Left forelimb (tissue), 1 donor: ENCODE measurements at regions not wholly inside any gene's neighbourhood (a gene's known extent, or its start where the extent isn't known, plus 50 kb on each side); places are given as distances from the start of the nearest gene placed in this dataset.

ENCODE experiments used
- DNase-seq: peaks from one replicate; pipeline ENCODE4 v3.0.0-alpha.2; 2018; ENCODE audit warnings: low spot score

DNA sequence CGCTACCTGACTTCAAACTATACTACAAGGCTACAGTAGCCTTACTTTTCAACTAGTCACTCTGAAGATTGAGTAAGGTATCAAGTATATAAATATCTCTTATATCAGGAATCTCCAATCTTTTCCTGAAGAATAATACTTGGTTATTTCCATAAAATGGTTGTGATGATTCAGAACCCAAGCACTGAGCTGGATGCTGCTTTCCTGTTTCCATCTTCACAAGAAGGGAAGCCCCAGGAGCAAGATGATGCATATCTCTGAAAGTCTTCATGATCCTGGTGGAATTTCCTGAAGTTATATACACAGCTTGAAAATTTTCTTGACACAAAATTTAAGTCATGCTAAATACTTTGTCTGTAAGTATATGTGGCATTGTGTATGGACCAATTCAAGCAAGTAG is 243.9 kb upstream of the TANK start:
- DNase-seq = no peak

GRCh38 chr2:160917850-160918249 is 242.4 kb upstream of the TANK start:
- DNase-seq = no peak

DNA sequence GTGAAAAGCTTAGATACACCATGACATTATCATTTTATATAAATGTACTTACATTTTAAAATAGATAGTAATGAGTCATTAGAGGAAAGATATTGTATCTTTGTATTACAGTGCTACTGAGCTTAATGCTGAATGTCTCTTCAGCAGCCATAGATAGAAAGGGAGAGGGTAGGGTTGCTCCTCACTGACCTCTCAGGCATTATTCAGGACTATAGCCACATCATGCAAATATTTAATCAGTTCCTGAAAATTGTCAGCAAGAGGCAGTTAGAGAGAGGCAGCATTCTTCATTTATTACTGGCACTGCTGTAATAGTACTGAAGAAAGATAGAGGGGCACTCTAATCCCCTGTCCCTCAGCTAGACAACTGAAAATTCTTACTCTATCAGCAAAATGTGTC is 242.0 kb upstream of the TANK start:
- no peak for DNase-seq

- DNase-seq = no peak
These were observed 241.2 kb upstream of the TANK start for GRCh38 chr2:160918906-160919503.

- no peak for DNase-seq
These were observed 240.2 kb upstream of the TANK start for GRCh38 chr2:160920061-160920460.

DNA sequence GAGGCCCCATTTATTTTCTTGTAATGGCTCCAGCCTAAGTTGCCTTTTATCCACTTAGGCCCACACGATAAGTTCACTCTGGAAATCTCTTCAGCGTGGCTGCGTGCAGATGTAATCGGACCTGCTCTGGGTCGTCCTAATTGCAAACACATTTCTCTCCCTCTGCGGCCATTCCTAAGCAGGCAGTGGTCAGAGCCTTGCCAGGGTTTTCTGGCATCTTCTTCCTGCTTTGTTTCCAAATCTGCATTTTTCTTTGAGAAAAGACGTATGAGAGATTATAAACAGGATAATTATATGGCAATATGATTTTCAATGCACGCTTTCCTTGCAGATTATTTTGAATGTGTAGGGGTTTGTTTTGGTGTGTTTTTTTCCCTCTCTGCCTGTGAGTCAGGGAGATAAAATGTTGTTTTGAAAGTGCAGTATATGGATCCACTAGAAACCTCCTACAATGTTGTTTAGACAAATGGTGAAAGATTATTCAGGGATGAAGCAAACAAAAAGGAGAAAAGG is 239.4 kb upstream of the TANK start:
- peak; percentile 75 for DNase-seq

GRCh38 chr2:160921386-160921964 is 238.8 kb upstream of the TANK start:
- no peak for DNase-seq

- no peak for DNase-seq
These were observed 235.3 kb upstream of the TANK start for GRCh38 chr2:160924936-160925353.

DNA sequence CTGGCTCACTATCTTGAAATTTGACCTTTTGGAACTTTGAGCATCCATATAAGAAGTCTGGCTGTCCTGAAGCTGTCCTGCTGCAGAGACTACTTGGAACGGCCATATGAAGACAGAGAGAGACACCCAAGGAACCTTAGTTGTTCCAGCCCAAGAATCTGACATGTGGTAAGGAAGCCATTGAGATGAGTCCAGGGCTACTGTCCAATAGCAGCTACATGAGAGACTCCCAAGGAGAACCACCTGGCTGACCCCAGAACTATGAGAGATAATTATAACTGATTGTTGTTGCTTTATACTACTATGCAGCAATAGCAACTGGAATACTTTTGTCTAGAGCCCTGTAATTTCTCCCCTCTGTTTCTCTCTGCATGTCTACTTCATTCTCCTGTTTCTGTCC is 234.3 kb upstream of the TANK start:
- DNase-seq = no peak

DNA sequence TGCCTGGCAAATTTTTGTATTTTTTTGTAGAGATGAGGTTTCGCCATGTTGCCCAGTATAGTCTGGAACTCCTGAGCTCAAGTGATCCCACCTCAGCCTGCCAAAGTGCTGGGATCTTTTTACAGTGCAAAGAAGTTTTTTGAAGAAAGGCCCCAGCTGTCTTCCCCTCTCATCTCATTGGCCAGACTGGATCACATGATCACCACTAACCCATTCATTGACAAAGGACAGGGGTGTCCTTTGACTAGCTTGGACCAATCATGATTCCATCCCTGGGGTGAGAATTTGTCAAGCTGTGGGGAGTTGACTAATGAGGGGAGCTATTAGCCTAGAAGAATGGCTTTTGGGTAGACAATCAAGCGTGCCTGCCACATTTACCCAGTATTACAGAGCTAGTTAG is 232.9 kb upstream of the TANK start:
- no peak for DNase-seq

- no peak for DNase-seq
These were observed 231.3 kb upstream of the TANK start for GRCh38 chr2:160928854-160929301.

DNA sequence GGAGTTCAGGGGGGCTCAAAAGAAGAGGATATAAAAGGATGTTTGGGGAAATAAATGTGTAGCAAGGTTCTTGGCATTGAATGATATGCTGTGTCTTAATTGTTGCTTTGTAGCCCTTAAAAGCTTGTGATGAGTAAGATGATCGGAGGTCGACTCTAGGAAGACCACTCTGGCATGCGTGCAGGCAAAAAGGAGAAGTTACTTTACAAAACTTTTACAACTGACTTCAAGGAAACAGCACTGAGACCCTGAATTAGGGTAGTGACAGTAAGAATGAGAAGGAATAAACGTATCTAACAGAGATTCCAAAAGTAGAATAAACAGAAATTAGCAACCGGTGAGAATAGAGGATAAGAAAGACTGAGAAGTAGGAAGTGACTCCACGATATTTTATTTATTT is 228.7 kb upstream of the TANK start:
- DNase-seq = no peak

GRCh38 chr2:160932960-160933359 is 227.3 kb upstream of the TANK start:
- no peak for DNase-seq

GRCh38 chr2:160934263-160934662 is 226.0 kb upstream of the TANK start:
- DNase-seq = no peak

GRCh38 chr2:160934991-160935390 is 225.2 kb upstream of the TANK start:
- DNase-seq = no peak

DNA sequence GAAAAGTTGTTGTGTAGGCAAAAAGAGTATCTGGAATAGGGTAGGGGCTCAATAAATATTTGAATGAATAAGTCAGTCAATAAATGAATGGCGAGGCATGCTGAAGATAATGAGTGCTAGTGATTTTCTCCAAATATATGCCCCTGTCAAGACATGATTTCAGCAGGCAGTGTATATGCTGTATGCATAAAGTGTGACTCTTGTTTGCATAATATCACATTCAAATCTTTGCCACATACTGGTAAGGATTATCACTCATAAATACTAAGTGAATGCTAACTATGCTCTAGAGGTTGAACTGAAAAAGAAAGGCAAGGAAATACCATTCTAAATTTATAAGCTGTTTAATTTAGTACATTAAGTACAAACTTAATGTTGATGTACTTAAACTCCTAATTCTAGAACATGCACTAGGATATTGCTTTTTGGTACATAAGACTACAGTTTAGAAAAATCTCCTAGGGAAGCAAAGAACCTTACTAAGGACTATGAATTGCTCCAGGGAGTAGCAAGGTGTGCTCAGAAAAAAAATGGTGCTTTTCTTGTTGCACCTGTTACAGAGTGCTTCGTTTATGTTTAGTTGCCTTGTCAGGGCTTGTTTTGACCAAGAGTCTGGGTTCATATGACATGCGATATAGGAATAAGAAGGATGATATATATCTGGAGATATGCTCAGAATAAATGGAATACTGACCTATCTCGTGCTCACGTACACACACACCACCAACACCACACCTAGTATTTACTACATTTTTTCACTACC is 224.0 kb upstream of the TANK start:
- DNase-seq = no peak

DNA sequence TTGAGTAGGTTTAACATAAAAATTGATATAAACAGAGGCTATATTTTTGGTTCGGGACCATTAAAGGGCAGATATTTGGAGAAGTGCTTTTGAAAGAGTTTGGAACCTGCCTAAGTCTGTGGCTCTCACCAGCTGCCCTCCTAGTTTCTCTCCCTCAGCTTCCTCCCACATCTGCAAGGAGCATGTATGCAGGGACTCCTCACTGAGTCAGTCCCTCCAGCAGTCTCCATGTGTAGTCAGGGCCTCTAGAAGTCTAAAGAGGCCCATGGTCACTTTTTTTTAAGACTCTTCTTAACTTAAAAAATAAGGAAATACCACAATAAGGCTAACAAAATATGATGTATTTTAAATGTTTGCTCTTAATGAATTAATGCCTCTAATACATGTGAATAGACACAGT is 220.0 kb upstream of the TANK start:
- DNase-seq = no peak

DNA sequence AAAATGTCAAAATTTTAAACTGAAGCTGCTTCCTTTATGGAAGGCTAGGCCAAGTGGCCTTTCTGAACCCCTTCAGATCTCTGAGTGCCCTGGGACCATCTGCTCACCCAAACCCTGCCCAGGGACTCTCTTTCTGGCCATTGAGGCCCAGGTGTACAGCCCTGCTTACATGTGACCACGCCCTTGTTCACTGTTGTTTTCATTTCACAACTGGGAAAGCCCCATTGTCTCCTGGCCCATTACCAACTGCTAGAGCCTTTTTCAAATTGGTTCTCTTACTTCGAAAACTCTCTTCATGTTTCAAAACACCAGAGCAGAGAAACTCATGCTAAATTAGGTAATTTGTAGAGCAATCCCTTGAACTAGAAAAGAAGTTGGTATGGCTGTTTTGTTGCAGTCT is 219.5 kb upstream of the TANK start:
- no peak for DNase-seq

DNA sequence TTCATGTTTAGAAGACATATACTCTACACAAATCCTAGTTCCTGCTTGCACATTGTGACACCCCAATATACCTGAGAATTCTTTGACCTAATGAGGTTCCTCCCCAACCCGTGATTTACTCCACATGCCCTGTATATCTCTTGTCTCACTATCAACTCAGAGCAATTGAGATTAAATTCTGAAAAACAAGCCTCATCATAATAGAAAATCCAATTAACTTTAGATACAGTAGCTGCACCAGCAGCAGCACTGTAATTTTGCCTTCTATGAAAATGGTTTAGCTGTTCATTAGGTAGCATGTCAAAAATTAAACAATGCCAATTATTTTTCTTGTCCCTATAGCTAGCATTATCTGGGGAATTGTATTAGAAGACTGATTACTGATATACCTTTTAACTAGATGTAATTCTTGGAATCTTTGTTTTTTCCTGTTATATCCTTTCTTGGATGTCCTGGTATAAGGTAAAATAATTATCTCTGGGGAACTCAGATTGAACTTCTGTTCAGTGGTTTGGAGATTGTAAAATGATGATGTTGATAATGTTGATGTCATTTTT is 218.9 kb upstream of the TANK start:
- no peak for DNase-seq

- DNase-seq = no peak
These were observed 217.6 kb upstream of the TANK start for GRCh38 chr2:160942476-160943142.

DNA sequence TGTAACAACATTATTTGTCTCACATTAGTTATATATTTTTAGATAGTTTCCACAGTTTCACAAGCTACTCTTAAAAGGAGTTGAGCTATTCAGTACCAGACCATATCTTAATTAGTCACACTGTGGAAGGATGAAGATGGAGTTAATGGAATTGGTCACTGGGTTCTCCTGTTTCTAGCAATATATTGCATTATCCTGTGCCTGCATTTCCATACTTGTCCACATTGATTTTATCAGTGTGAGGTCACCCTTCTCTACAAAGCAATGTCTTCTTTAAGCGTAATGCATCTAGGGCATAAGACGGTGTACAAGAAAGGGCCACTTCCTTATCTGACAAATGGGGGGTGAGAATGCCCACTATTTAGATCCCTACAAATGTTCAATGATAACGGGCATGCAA is 216.8 kb upstream of the TANK start:
- DNase-seq = no peak

GRCh38 chr2:160952464-160953254 is 207.6 kb upstream of the TANK start:
- no peak for DNase-seq
